IPS-18a (cell line): ENCODE measurements at regions not wholly inside any gene's neighbourhood (a gene's known extent, or its start where the extent isn't known, plus 50 kb on each side); places are given as distances from the start of the nearest gene placed in this dataset.

Experiments used
- H3K27ac ChIP-seq: one replicate; pipeline ENCODE4 v1.5.1; 2013; ENCODE audit warnings: low read length
- H3K27me3 ChIP-seq: one replicate; pipeline ENCODE4 v1.6.1; 2013; ENCODE audit warnings: mild to moderate bottlenecking, low read length; ENCODE audit not compliant: control insufficient read depth, insufficient read depth
- H3K36me3 ChIP-seq: one replicate; pipeline ENCODE4 v1.6.1; 2013; ENCODE audit warnings: low read depth, low read length; ENCODE audit not compliant: control insufficient read depth
- H3K4me1 ChIP-seq: one replicate; pipeline ENCODE4 v1.6.1; 2013; ENCODE audit warnings: low read depth, low read length; ENCODE audit not compliant: control insufficient read depth
- H3K4me3 ChIP-seq: one replicate; pipeline ENCODE4 v1.5.1; 2013; ENCODE audit warnings: low read length
- H3K9ac ChIP-seq: one replicate; pipeline ENCODE4 v1.6.1; 2013; ENCODE audit warnings: mild to moderate bottlenecking, low read length, moderate library complexity
- H3K9me3 ChIP-seq: one replicate; pipeline ENCODE4 v1.6.1; 2013; ENCODE audit warnings: low read depth, low read length; ENCODE audit not compliant: control insufficient read depth

DNA sequence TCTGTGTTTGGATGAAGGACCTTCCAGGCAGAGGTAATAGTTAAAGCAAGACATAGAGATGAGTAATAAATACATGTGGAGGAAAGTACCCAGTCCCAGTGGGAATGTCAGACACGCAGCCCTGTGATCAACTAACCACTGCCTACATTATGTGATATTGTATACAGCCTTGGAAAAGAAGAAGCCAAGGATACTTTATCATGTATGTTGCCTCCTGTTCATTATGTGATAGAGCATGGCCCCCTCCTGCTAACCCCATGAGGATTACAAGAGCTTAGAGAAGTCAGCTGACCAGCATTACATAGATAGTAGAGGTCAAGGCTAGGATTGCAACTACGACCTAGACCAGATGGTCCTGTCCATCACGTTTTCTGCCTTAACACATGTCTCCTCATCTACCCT is 497.0 kb upstream of the TNC start:
- Histone ChIP-seq H3K27me3 (no peaks in the 10 kb centered on the region), H3K4me3 (no peak overlapping the region), H3K4me1 (no peaks in the 10 kb centered on the region), H3K27ac (no peak overlapping the region), H3K9me3 (no peaks in the 10 kb centered on the region), H3K9ac (no peak overlapping the region), H3K36me3 (no peaks in the 10 kb centered on the region)

DNA sequence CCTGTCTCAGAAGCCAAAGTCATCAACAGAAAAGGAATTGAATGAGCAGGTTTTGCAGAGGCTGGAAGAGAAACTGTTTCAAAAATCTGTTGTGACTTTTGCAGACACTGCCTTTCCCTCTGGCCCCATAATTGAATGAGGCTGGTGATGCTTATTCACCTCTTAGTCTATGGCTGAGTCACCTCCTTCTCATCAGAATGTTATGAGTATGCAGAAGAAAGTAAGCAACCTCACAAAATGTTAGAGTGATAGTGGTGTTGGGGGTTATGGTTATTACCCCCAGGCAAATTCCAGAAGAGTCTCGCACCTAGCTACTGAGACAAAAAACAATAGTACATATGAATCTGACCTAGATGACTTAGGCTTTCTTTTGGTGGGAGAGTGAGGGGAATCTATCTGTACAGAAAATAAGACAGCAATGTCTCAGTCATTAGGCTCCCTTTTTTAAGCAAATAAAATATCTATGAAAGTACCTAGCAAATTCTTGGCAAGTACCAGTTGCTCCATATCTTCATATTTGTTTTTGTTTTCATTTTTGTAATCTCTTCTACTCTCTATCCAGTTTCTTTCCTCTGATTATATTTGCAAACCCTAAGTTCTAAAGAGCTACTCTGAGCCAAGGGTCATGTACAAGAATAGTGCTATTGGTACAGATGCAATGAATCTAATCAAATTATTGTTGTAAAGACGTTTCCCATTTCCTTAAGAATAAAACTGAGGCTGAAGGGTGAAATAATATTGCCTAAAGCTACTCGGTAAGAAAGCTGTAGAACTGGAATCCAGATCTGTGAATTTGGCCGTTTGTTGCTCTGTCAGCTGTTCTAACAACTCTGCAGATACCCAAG is 498.1 kb upstream of the TNC start:
- Histone ChIP-seq H3K4me1 (no peaks in the 10 kb centered on the region), H3K9me3 (no peaks in the 10 kb centered on the region), H3K36me3 (no peaks in the 10 kb centered on the region), H3K4me3 (no peak overlapping the region), H3K27ac (no peak overlapping the region), H3K27me3 (no peaks in the 10 kb centered on the region), H3K9ac (no peak overlapping the region)

DNA sequence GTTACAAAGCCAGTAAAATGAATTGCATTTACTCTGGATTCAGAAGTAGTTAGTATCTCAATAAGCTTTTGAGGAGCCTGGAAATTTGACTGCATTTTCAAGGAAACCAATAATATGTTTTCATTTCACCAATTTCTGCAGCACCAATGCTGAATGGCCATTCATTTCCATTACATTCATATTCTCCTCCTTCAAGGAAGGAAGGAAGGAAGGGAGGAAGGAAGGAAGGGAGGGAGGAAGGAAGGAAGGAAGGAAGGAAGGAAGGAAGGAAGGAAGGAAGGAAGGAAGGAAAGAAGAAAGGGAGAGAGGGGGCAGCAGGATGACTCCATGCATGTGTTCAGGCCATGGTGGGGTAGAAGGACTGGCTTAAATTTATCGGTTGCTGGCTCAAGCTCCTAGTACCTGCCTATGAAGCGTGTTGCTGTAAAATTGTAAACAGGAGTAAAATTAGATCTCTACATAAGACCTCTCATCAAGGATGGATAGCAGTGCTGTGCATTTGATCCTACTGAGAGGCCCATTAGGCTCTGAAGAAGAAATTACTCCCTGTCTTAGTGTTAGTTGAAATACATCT is 498.8 kb upstream of the TNC start:
- Histone ChIP-seq H3K9me3 (no peaks in the 10 kb centered on the region), H3K36me3 (no peaks in the 10 kb centered on the region), H3K9ac (no peak overlapping the region), H3K27ac (no peak overlapping the region), H3K4me3 (no peak overlapping the region), H3K27me3 (no peaks in the 10 kb centered on the region), H3K4me1 (no peaks in the 10 kb centered on the region)

DNA sequence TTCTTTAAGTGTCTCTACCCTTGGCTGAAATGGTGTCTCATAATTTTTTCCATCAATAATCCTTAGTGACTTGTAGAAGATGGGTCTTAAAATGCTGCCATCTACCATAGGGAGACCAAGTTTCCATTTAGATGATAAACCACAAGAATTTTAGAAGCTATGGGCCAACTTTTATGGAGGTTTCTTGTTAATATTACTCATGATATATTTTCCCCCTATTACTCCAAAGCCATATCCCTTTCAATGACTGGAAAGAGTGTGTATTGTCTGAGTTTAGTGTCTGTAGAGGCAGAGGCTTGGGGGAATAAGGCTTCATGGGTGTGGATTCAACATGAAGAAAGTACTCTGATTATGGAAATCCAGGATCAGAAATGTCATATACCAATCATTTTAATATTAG is 507.3 kb upstream of the TNC start:
- Histone ChIP-seq H3K9me3 (no peaks in the 10 kb centered on the region), H3K4me1 (peaks cover 5% of the 10 kb centered on the region), H3K36me3 (no peaks in the 10 kb centered on the region), H3K9ac (no peak overlapping the region), H3K27me3 (no peaks in the 10 kb centered on the region), H3K4me3 (no peak overlapping the region), H3K27ac (no peak overlapping the region)

DNA sequence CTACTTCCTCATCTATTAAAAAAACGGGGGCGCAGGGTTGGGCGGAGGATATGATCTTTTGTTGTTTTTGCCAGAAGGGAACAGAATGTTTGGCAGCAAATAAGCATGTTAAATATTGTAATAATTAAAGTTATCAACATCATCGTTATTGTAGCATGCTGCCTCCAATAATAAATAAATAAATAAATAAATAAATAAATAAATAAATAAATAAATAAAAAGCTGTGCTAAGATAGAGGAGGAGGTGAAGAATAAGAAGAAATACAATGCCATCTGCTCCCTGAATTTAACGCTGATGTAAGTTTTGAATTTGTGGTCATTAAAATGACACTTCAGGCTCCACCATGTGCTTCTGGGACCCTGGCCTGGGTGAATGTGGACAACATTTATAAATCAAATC is 508.0 kb upstream of the TNC start:
- H3K27ac ChIP-seq = no peak overlapping the region
- no peak overlapping the region for H3K4me3 ChIP-seq
- H3K9ac ChIP-seq = no peak overlapping the region
- H3K36me3 ChIP-seq = no peaks in the 10 kb centered on the region
- peaks cover 7% of the 10 kb centered on the region for H3K4me1 ChIP-seq
- H3K9me3 ChIP-seq = no peaks in the 10 kb centered on the region
- H3K27me3 ChIP-seq = no peaks in the 10 kb centered on the region

DNA sequence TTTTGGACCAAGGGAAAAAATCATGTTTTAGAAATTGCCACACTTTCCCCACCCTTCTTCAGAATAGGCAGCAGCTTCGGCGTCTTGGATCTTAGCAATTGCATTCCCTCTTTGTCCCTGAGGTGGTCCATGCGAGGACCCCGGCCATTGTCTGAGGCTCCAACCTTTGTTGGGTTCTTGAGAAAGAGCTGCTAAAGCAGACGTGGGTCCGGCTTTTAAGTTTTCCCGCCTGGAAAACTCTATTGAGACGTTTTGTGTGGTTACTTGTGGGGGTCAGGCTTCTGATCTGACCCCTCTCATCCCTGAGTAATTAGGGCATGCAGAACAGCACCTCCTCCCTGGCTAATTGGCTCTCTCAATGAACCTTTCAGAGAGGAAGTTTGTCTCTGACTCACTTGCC is 509.6 kb upstream of the TNC start:
- Histone ChIP-seq H3K4me1 (peaks cover 7% of the 10 kb centered on the region), H3K27me3 (no peaks in the 10 kb centered on the region), H3K36me3 (no peaks in the 10 kb centered on the region), H3K27ac (no peak overlapping the region), H3K9me3 (no peaks in the 10 kb centered on the region), H3K9ac (no peak overlapping the region), H3K4me3 (no peak overlapping the region)

DNA sequence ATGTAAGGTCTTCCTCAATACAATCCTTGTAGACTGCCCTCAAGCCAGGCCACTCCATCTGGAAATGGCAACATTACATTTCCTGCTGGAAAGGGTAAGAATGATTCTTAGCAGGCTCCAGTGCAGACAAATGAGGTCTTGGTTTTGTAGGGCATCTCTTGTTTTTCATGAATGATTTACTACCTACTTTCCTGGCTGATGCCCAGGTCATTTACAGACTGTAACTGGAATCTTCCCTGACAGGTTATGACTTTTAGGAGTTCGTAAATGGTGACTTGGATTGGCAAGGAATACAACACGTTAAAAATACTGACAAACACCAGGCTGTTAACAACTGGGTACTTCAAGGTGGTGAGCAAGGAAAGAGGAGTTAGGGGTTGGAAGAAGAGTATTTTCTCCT is 510.5 kb upstream of the TNC start:
- H3K27ac ChIP-seq = no peak overlapping the region
- H3K36me3 ChIP-seq = no peaks in the 10 kb centered on the region
- H3K4me3 ChIP-seq = no peak overlapping the region
- H3K27me3 ChIP-seq = no peaks in the 10 kb centered on the region
- peaks cover 7% of the 10 kb centered on the region for H3K4me1 ChIP-seq
- no peak overlapping the region for H3K9ac ChIP-seq
- no peaks in the 10 kb centered on the region for H3K9me3 ChIP-seq

DNA sequence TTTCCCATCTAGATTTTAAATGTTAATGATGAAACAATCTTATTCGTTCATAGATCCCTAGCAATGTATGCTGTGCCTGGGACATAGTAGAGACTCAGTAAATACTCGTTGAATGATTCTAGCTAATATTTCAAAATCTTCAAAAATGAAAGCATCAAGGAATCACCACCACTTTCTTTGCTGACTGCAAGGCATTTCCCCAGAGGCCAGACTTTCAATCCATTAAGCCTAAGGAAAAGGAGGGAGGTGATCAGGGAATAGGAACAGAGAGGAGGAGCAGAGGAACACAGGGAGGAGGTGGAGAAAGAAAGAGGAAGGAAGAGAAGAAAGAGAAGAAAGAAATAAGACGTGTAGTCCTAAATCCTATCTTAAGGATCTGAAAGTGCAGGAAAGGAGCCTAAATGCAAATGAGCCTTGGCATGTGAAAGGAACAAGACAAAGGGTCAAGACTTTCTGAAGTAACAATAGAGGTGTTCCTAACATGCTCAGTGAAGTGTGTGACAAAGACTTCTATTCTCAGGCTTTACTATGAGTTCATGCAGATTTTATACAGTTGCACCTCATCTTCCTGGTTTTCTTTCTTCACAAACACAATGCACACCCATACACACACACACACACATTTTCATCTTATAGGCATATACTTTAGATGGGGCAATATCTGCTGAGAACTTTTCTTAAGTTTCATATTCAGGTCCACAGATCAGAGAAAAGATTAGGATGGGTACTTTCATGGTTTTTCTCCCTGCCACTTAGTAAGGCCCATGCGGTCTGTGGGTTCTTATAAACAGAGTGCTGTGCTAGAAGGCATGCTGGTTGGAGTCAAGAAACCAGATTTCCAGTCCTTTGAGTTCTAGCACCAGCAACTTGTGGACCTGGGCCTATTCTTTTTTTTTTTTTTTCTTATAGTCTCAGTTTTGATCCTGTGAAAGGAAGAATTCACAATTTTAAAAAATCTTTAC is 512.2 kb upstream of the TNC start:
- Histone ChIP-seq H3K27ac (no peak overlapping the region), H3K36me3 (no peaks in the 10 kb centered on the region), H3K9ac (no peak overlapping the region), H3K27me3 (no peaks in the 10 kb centered on the region), H3K4me3 (no peak overlapping the region), H3K4me1 (peaks cover 7% of the 10 kb centered on the region), H3K9me3 (no peaks in the 10 kb centered on the region)

DNA sequence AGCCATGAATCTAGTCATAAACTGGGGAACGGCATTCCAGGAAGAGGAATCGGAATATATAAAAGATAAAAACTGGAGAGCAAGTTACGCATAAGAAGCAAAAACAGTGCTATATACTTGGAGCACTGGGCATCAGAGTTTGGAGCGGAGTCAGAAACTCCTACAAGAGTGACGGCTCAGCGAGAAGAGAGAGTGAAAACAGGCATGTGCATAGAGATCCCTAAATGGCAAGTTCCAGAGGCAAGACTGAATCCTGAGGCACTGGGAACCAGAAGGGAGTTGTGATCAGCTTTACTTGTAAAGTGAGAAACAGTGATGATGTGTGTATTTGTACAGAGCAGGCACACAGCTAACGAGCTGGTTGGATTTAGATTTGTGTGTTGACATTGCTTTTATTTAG is 514.4 kb upstream of the TNC start:
- Histone ChIP-seq H3K9me3 (no peaks in the 10 kb centered on the region), H3K4me3 (no peak overlapping the region), H3K4me1 (peaks cover 7% of the 10 kb centered on the region), H3K27me3 (no peaks in the 10 kb centered on the region), H3K27ac (no peak overlapping the region), H3K9ac (no peak overlapping the region), H3K36me3 (no peaks in the 10 kb centered on the region)

DNA sequence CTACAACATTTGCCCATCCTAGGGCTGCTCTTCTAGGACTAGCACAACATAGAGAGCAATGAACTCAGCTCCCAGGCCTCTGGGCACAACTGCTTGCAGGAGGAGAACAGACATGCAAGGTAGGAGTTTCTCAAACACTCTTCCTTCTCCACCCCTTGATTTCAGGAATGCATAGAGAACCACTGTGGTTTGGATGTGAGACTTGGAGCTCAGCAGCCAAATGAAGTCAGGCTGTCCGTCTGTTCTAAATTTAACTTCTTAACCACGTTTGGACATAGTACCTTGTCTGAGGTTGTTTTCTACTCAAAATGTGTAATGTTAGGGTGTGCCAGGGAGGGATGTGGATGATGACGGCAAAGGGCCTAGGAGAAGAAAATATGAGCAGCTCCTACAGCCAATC is 515.1 kb upstream of the TNC start:
- H3K4me1 ChIP-seq = peaks cover 7% of the 10 kb centered on the region
- H3K9me3 ChIP-seq = no peaks in the 10 kb centered on the region
- no peak overlapping the region for H3K27ac ChIP-seq
- no peaks in the 10 kb centered on the region for H3K36me3 ChIP-seq
- H3K9ac ChIP-seq = no peak overlapping the region
- no peaks in the 10 kb centered on the region for H3K27me3 ChIP-seq
- H3K4me3 ChIP-seq = no peak overlapping the region

DNA sequence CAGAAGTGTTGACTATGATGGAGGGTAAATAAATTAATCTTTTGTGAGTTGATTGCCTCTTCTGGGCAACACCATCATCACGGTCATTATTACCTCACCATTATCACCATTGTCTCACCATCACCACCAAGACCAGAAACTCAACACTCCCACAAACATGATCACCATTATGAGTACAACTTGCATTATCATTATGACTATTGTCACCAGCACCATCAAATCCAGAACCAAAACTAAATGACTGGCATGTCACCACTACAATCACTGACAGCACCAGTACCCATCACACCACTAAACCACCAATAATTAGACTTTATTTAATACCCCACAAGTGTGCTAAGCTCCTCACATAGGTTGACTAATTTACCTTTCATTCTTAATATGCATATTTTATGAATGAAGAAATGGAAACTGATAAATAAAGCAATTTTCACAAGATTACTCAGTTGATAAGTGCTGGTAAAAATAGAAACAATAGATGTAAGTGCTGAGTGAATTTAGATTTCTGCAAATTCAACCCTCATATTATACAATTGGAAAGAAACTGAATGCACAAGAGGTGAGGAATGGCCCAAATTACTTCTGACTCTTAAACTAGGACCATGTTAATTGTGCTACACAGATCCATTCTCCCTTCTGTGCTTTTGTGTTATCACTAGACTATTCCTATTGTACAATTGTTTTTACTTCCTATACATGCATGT is 517.8 kb upstream of the PAPPA start:
- Histone ChIP-seq H3K9me3 (no peaks in the 10 kb centered on the region), H3K27ac (no peak overlapping the region), H3K4me3 (no peak overlapping the region), H3K9ac (no peak overlapping the region), H3K27me3 (no peaks in the 10 kb centered on the region), H3K36me3 (no peaks in the 10 kb centered on the region), H3K4me1 (no peaks in the 10 kb centered on the region)
